ENCODE measurements at regions not wholly inside any gene's neighbourhood (a gene's known extent, or its start where the extent isn't known, plus 50 kb on each side); places are given as distances from the start of the nearest gene placed in this dataset.
"Not testable (repeated sequence)": the region's sequence is repeated elsewhere in the genome, so short reads cannot be mapped to it uniquely, and the experiment has no call there.

GRCh38 chr3:5563537-5564277 lies 376.2 kb downstream of the EDEM1 start:
- no peak for DNase-seq

- DNase-seq, result no peak
Observed at GRCh38 chr3:5564278-5564666, 376.8 kb downstream of the EDEM1 start.

- no peak for DNase-seq
Observed at GRCh38 chr3:5565026-5565425, 377.5 kb downstream of the EDEM1 start.

- DNase-seq, result no peak
Observed at GRCh38 chr3:5567113-5567512, 379.6 kb downstream of the EDEM1 start.

DNA sequence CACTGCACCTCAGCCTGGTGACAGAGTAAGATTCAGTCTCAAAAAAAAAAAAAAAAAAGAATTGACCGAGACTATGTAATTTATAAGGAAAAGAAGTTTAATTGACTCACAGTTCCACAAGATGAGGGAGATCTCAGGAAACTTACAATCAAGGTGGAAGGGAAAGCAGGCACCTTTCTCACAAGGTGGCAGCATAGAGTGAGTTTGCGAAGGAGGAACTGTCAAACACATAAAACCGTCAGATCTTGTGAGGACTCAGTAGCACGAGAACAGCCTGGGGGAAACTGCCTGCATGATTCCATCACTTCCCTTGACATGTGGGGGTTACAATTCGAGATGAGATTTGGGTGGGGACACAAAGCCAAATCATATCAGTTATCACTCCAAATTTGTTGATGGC lies 380.9 kb downstream of the EDEM1 start:
- DNase-seq, result no peak

GRCh38 chr3:5569152-5569551 lies 381.6 kb downstream of the EDEM1 start:
- no peak for DNase-seq

DNA sequence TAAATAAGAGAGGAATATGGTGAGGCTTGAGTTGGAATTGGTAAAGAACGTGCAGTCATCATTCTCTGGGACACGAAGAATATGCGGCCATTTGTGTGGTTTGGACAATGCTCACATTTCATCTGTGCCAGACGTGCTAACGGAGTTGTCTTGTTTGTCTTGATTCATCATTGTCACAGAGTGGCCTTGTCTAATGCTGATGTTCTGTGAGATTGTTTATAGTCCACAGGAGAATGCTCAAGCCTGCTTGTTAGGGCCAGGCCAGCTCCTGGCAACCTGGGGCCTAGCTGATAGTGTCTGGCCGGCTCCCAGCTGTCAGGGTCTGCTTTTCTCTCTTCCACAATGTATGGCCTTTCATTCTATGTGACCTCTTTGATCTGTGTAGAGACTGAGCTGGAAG lies 384.7 kb downstream of the EDEM1 start:
- DNase-seq, result no peak

GRCh38 chr3:5576277-5577011 lies 388.9 kb downstream of the EDEM1 start:
- DNase-seq, result no peak

- no peak for DNase-seq
Observed at GRCh38 chr3:5579139-5579602, 391.7 kb downstream of the EDEM1 start.

- no peak for DNase-seq
Observed at GRCh38 chr3:5579946-5580345, 392.4 kb downstream of the EDEM1 start.

- no peak for DNase-seq
Observed at GRCh38 chr3:5580826-5581225, 393.3 kb downstream of the EDEM1 start.

DNA sequence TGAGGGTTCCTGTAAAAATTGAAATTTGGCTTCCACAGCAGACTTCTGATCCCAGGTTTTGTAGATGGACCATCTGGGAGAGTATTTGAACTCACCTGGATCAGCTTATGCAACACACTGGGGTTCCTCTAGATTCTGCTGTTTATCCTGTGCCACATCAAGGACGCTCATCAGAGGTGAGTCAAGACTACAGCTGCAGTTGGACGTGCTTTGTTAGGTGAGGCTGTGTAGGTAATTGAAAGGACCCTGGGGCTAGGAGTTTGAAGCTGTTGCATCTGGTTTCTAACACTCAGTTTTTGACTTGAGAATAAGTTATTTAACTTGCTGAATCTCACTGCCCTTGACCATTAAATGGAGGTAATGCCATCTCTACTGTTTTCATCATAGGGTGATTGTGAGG lies 394.2 kb downstream of the EDEM1 start:
- no peak for DNase-seq

DNA sequence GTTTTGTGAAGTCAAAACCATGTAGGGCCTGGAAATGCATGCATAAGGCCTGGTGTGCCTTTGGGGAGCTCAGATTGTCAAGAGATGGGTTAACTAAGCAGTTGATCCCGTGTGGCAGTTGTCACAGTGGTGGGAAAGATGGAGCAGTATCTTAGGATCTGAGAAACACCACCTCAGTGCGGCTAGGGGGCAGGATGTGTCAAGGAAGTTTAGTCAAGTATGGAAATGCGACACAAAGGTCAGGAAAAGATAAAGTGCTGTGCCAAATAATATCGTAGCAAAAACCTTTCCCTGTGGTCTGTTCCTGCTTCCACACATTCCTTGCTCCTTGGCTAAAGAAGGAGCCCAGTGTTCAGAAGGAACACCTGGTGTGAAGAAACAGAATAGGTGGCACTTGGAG lies 396.4 kb downstream of the EDEM1 start:
- DNase-seq, result no peak

DNA sequence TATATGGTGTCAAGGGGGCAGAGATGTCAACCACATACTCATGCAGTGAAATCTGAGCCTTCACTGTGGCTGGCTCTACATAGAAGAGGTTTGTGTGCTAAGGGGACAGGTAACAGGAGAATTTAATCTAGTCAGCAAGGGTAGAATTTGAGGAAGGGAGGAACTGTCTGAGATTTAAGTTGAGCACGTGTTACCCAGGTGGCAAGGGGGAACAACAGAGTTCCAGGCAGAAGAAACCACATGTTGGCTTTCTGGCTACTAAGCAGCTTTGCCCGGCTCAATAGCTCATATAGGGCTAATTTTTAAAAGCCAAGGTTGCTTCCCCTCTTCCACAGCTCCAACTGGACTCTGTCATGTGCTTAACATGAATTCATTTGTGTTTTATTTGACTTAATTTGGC lies 397.6 kb downstream of the EDEM1 start:
- DNase-seq, result no peak

DNA sequence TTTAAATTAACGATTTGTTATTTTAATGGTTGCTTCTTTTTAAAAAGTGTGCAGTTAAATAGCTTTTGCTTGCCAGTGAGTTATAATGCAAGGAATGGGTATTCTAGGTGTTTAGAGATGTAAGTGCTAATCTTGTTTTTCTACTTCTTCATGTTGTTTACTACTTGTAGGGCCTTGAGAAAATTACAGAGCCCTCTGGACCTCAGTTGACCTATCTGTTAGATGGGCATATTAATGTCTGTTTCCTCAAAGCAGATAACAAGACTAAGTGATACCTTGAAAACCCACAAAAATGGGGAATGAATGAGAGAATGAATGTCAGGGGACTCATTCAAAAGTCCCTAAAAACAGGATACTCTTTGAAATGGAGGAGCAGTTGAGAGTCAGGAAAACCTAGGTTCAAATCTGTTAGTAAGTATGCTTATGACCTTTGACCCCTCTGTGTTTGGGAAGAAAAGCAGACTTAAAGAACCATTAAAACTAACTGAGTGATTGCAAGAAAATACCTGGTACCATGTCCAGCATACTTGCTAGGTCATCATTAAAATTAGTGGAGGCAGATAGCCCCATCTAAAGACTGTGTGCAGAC lies 419.5 kb downstream of the EDEM1 start:
- DNase-seq, result no peak

DNA sequence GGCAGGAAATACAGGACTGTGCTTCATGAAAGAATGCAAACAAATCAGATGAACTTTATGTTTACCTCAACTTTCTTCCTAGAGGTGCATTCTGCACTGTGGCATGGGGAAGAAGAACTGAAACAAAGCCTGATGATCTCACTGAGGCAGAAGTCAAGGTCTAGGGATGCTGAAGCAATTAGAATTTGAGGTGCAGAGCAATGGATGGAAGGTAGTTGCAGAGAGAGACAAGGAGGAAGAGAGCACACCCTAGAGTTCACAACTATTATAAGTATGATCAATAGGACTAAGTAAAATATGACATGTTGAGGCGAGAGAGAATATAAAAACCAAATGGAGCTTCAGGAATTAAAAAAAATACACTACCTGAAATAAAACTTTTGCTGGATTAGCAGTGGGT lies 420.1 kb downstream of the EDEM1 start:
- DNase-seq, result no peak

DNA sequence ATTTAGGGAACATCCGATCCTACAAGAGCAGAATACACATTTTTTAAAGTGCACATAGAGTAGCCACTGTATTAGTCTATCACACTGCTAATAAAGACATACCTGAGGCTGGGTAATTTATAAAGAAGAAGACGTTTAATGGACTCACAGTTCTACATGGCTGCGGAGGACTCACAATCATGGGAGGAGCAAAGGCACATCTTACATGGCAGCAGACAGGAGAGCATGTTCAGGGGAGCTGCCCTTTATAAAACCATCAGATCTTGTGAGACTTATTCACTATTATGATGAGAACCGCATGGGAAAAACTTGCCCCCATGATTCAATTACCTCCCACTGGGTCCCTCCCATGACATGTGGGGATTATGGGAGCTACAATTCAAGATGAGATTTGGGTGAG lies 421.5 kb downstream of the EDEM1 start:
- DNase-seq, result not testable (repeated sequence)

- DNase-seq, result no peak
Observed at GRCh38 chr3:5613599-5613998, 426.1 kb downstream of the EDEM1 start.

DNA sequence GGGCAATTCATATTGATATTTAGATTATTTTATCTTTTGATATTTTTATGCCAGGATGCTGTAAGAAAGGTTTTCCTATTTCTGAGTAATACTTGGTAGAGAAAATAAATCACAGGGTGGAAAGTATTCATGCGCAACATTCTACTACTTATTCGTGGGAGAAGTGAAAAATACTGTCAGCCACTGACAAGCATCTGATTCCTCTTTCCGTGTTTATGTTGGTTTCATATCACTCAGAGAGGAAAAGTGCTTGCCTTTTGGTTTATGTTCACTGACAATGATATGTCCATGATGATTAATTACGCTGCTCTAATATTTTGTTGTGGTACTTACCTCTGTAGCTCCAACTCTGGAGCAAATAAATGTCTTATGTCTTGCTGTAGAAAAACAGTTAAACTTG lies 429.4 kb downstream of the EDEM1 start:
- DNase-seq, result no peak

DNA sequence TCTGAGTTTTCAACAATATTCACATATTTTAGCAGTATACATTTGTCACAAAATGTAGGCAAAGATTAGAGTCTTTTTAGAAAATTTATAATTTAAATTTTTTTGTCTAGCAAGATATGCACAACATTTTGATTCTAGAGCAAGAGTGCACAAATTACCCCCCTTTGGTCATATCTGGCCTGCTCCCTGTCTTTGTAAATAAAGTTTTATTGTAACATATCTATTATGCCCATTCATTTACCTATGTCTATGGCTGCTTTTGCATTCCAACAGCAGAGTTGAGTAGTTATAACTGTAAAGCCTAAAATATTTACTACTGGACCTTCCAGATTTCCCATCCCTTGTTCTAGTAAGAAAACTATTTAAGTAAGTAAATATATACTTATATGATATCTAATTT lies 430.7 kb downstream of the EDEM1 start:
- DNase-seq, result no peak

- no peak for DNase-seq
Observed at GRCh38 chr3:5630406-5630805, 442.9 kb downstream of the EDEM1 start.

- DNase-seq, result no peak
Observed at GRCh38 chr3:5633960-5634359, 446.5 kb downstream of the EDEM1 start.

- DNase-seq, result no peak
Observed at GRCh38 chr3:5634411-5634810, 446.9 kb downstream of the EDEM1 start.

DNA sequence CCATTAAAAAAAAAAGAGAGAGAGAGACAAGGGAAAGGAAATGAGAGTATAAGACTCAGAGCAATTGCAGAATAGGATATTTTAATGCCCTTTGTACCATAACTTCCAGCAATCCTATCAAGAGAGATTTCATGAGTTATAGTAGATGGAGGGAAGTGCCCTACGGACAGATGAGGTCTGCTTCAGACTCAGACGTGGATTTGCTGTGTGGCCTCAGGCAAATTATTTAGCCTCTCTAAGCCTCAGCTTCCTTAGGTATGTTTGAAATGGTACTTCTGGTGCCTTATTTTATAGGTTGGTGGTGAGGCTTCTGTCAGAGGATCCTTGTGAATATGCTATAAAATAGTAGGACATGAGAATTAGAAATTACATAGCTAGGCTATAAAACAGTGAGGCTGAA lies 448.2 kb downstream of the EDEM1 start:
- DNase-seq, result no peak
